OCI-LY1 (cell line): ENCODE measurements at regions not wholly inside any gene's neighbourhood (a gene's known extent, or its start where the extent isn't known, plus 50 kb on each side); places are given as distances from the start of the nearest gene placed in this dataset.

ENCODE experiments used
- EZH2 ChIP-seq: fragments of 200-600 bp; sonication (generic), shearing (Covaris generic); IDR thresholded peaks from 2 replicates; pipeline ENCODE4 v1.8.0; 2017; ENCODE audit warnings: borderline replicate concordance, mixed run types, mild to moderate bottlenecking, antibody characterized with exemption, low read length, moderate library complexity, mixed read lengths
- TF ChIP-seq, protein P1 (sequence below): fragments of 200-600 bp; sonication (generic), shearing (Covaris generic); IDR thresholded peaks from 2 replicates; pipeline ENCODE4 v1.5.1; 2017; ENCODE audit warnings: mild to moderate bottlenecking, antibody characterized with exemption, low read length, moderate library complexity, mixed read lengths

DNA sequence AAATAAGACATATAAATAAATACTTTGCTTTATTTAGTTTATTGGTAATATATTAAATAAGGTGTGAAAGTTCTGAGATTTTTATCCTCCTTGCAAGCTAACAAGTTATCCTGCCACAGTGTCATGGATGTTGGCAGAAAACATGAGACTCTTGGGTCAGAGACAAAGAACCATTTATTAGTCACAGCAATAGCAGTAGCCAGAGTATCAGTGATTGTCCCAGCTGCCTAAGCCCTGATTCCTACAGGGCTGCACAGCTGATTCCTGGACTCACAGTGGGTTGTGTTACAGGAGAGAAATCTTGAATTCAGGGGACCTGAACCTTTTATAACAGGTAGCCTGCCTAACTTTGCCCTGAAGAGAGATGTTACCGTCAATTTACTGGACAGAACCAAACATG is 304.5 kb upstream of the ZNF608 start:
- TF ChIP-seq, protein P1, sequence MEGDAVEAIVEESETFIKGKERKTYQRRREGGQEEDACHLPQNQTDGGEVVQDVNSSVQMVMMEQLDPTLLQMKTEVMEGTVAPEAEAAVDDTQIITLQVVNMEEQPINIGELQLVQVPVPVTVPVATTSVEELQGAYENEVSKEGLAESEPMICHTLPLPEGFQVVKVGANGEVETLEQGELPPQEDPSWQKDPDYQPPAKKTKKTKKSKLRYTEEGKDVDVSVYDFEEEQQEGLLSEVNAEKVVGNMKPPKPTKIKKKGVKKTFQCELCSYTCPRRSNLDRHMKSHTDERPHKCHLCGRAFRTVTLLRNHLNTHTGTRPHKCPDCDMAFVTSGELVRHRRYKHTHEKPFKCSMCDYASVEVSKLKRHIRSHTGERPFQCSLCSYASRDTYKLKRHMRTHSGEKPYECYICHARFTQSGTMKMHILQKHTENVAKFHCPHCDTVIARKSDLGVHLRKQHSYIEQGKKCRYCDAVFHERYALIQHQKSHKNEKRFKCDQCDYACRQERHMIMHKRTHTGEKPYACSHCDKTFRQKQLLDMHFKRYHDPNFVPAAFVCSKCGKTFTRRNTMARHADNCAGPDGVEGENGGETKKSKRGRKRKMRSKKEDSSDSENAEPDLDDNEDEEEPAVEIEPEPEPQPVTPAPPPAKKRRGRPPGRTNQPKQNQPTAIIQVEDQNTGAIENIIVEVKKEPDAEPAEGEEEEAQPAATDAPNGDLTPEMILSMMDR, result no peak
- no peak for TF ChIP-seq EZH2
